ENCODE measurements at regions not wholly inside any gene's neighbourhood (a gene's known extent, or its start where the extent isn't known, plus 50 kb on each side); places are given as distances from the start of the nearest gene placed in this dataset.

DNA sequence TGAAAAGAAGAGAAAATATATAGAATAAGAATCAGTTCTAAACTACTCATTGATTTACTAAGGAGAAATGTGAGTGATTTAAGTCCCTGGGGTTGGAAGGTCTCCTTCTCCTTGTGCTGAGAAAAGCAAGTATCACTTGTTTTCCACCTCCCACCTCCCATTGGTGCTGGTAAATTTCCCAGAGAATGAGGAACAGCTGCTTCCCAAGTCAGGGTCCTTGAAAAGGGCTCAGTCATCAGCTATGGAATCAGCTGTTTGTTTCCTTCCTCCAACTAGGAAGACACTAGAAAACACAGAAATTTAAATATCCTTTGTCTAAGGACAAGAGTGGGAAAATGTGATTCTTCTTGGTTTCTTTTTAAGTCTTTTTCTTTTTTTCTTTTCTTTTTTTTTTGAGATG is 131.3 kb upstream of the C1orf21 start:
- TF ChIP-seq, protein P1, sequence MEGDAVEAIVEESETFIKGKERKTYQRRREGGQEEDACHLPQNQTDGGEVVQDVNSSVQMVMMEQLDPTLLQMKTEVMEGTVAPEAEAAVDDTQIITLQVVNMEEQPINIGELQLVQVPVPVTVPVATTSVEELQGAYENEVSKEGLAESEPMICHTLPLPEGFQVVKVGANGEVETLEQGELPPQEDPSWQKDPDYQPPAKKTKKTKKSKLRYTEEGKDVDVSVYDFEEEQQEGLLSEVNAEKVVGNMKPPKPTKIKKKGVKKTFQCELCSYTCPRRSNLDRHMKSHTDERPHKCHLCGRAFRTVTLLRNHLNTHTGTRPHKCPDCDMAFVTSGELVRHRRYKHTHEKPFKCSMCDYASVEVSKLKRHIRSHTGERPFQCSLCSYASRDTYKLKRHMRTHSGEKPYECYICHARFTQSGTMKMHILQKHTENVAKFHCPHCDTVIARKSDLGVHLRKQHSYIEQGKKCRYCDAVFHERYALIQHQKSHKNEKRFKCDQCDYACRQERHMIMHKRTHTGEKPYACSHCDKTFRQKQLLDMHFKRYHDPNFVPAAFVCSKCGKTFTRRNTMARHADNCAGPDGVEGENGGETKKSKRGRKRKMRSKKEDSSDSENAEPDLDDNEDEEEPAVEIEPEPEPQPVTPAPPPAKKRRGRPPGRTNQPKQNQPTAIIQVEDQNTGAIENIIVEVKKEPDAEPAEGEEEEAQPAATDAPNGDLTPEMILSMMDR (IDR thresholded peaks at IDR 0.05): no peak
- no peak for TF ChIP-seq POLR2A (IDR thresholded peaks at IDR 0.05)
- TF ChIP-seq POLR2AphosphoS5 (IDR thresholded peaks at IDR 0.05): no peak
